ENCODE measurements at regions not wholly inside any gene's neighbourhood (a gene's known extent, or its start where the extent isn't known, plus 50 kb on each side); places are given as distances from the start of the nearest gene placed in this dataset.
"Not testable (repeated sequence)": the region's sequence is repeated elsewhere in the genome, so short reads cannot be mapped to it uniquely, and the experiment has no call there.

- not testable (repeated sequence) for TF ChIP-seq MYC (IDR thresholded peaks at IDR 0.05; ENCODE audit: low read depth, low read length); MYC (CRISPR knock-in tag; IDR thresholded peaks at IDR 0.05; ENCODE audit: borderline replicate concordance, low read depth); TARDBP (IDR thresholded peaks at IDR 0.05)
- TF ChIP-seq, protein P1, sequence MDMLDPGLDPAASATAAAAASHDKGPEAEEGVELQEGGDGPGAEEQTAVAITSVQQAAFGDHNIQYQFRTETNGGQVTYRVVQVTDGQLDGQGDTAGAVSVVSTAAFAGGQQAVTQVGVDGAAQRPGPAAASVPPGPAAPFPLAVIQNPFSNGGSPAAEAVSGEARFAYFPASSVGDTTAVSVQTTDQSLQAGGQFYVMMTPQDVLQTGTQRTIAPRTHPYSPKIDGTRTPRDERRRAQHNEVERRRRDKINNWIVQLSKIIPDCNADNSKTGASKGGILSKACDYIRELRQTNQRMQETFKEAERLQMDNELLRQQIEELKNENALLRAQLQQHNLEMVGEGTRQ (CRISPR knock-in tag; IDR thresholded peaks at IDR 0.05) = not testable (repeated sequence)
Measured at GRCh38 chr6:18659994-18660393, 272.8 kb downstream of the RNF144B start.
